Esophagus muscularis mucosa (tissue), 4 donors: ENCODE measurements at regions not wholly inside any gene's neighbourhood (a gene's known extent, or its start where the extent isn't known, plus 50 kb on each side); places are given as distances from the start of the nearest gene placed in this dataset.

Experiments
- DNase-seq: peaks from one replicate; pipeline ENCODE4 v3.0.0-alpha.2; 2017; ENCODE audit errors: extremely low spot score
- H3K27ac ChIP-seq, 4 donors: fragments of 200-600 bp; sonication (generic); replicated peaks in 1 of 4; 1 replicate in 3 of 4; 2 replicates in 1 of 4; pipeline ENCODE4 v1.5.1; 2016 to 2019; ENCODE audit warnings: mild to moderate bottlenecking in 1 of 4
- H3K27me3 ChIP-seq, 4 donors: fragments of 200-600 bp; sonication (generic); one replicate each; pipeline versions ENCODE4 v1.5.1 to v1.6.0; 2016 to 2019
- H3K36me3 ChIP-seq, 4 donors: fragments of 200-600 bp; sonication (generic); one replicate each; pipeline ENCODE4 v1.5.1; 2016 to 2019
- H3K4me1 ChIP-seq, 4 donors: fragments of 200-600 bp; sonication (generic); one replicate each; pipeline ENCODE4 v1.5.1; 2016 to 2019
- H3K4me3 ChIP-seq, 4 donors: fragments of 200-600 bp; sonication (generic); 1 replicate in 2 of 4; 2 replicates in 2 of 4; pipeline ENCODE4 v1.5.1; 2016 to 2019; ENCODE audit warnings: mild to moderate bottlenecking in 4 of 4, moderate library complexity in 1 of 4
- H3K9me3 ChIP-seq, 4 donors: fragments of 200-600 bp; sonication (generic); 1 replicate in 3 of 4; 2 replicates in 1 of 4; pipeline ENCODE4 v1.5.1; 2016 to 2019
- EP300 ChIP-seq: sonication (generic); formaldehyde crosslinking; IDR thresholded peaks from one replicate; pipeline ENCODE4 v1.6.1; 2017; ENCODE audit warnings: antibody characterized with exemption
- POLR2A ChIP-seq: fragments of 450-650 bp; IDR thresholded peaks from one replicate; pipeline ENCODE4 v1.6.1; 2017; ENCODE audit warnings: antibody characterized with exemption, moderate library complexity, mild to moderate bottlenecking, low read depth
- POLR2AphosphoS5 ChIP-seq, 2 donors: sonication (generic); formaldehyde crosslinking; IDR thresholded peaks; one replicate each; pipeline ENCODE4 v1.6.1; 2017; ENCODE audit warnings: antibody characterized with exemption in 2 of 2
- WGBS: methylation state at CpG from one replicate; pipeline ENCODE4 v1.1.5; 2018; 5-methylcytosine and 5-hydroxymethylcytosine counted together
- intact Hi-C: fragments of 100-400 bp; cut with DNase I; formaldehyde crosslinking; loops from one replicate; pipeline ENCODE4 v1.15.1; 2023
- TF ChIP-seq, protein P1 (sequence below), 3 experiments: fragments of 200-600 bp in 2 of 3; fragments of 450-650 bp in 1 of 3; sonication (generic) in 2 of 3; IDR thresholded peaks; one replicate each; pipeline ENCODE4 v1.5.1; 2017 to 2019; ENCODE audit warnings: antibody characterized with exemption in 3 of 3, mild to moderate bottlenecking in 2 of 3, moderate library complexity in 1 of 3

GRCh38 chr4:36815536-36815935 lies 429.0 kb upstream of the NWD2 start:
- WGBS, result 72% methylated on average over 4 of the region's 4 CpGs
- Histone ChIP-seq H3K36me3 (no peaks in the 10 kb centered on the region), H3K27me3 (no peaks in the 10 kb centered on the region), H3K27ac (no peak overlapping the region), H3K9me3 (no peaks in the 10 kb centered on the region), H3K4me3 (no peak overlapping the region), H3K4me1 (no peaks in the 10 kb centered on the region)
- TF ChIP-seq POLR2A, result no peak
- no peak for TF ChIP-seq POLR2AphosphoS5 (IDR thresholded peaks at IDR 0.05)
- TF ChIP-seq EP300, result no peak
- TF ChIP-seq, protein P1, sequence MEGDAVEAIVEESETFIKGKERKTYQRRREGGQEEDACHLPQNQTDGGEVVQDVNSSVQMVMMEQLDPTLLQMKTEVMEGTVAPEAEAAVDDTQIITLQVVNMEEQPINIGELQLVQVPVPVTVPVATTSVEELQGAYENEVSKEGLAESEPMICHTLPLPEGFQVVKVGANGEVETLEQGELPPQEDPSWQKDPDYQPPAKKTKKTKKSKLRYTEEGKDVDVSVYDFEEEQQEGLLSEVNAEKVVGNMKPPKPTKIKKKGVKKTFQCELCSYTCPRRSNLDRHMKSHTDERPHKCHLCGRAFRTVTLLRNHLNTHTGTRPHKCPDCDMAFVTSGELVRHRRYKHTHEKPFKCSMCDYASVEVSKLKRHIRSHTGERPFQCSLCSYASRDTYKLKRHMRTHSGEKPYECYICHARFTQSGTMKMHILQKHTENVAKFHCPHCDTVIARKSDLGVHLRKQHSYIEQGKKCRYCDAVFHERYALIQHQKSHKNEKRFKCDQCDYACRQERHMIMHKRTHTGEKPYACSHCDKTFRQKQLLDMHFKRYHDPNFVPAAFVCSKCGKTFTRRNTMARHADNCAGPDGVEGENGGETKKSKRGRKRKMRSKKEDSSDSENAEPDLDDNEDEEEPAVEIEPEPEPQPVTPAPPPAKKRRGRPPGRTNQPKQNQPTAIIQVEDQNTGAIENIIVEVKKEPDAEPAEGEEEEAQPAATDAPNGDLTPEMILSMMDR (IDR thresholded peaks at IDR 0.05), result no peak
- no peak for DNase-seq
- intact Hi-C loops, result no loop called here

GRCh38 chr4:36823199-36823967 lies 421.2 kb upstream of the NWD2 start:
- peaks cover 0 to 6% (median 0%) of the 10 kb centered on the region in 4 donors for H3K27me3 ChIP-seq
- peaks cover 0 to 5% (median 0%) of the 10 kb centered on the region in 4 donors for H3K9me3 ChIP-seq
- intact Hi-C loops, result no loop called here
- no peak overlapping the region for H3K4me3 ChIP-seq
- no peaks in the 10 kb centered on the region for H3K36me3 ChIP-seq
- TF ChIP-seq EP300, result no peak
- TF ChIP-seq, protein P1 (IDR thresholded peaks at IDR 0.05), result no peak
- no peak for TF ChIP-seq POLR2AphosphoS5 (IDR thresholded peaks at IDR 0.05)
- no peak for TF ChIP-seq POLR2A
- H3K4me1 ChIP-seq, result no peaks in the 10 kb centered on the region
- 88% methylated on average over 10 of the region's 12 CpGs for WGBS
- H3K27ac ChIP-seq, result no peak overlapping the region
- no peak for DNase-seq

DNA sequence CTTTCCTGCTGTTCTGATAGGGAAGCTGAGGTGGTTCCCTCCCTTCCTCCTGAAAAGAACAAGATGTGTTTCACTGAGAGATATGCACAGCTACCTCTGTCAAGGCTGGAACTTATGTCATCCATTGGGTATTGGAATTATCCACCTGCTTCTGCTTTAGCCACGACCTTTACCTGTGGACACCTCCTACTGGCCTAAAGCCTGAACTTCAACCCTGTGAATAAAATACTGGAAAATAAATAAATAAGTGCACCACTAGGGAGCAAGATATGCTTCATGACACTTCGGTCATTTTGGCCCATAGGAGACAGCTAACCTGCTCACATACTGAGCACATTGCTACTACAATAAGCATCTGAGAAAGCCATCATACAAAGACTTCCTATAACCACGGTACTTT lies 419.9 kb upstream of the NWD2 start:
- H3K27me3 ChIP-seq, result peaks cover 0 to 6% (median 0%) of the 10 kb centered on the region in 4 donors
- no peak for DNase-seq
- TF ChIP-seq EP300, result no peak
- TF ChIP-seq, protein P1 (IDR thresholded peaks at IDR 0.05), result no peak
- TF ChIP-seq POLR2AphosphoS5 (IDR thresholded peaks at IDR 0.05), result no peak
- TF ChIP-seq POLR2A, result no peak
- H3K27ac ChIP-seq, result no peak overlapping the region
- intact Hi-C loops, result no loop called here
- H3K4me1 ChIP-seq, result no peaks in the 10 kb centered on the region
- no peaks in the 10 kb centered on the region for H3K36me3 ChIP-seq
- no peak overlapping the region for H3K4me3 ChIP-seq
- peaks cover 0 to 6% (median 0%) of the 10 kb centered on the region in 4 donors for H3K9me3 ChIP-seq
- 66% methylated on average over 3 of the region's 3 CpGs for WGBS

DNA sequence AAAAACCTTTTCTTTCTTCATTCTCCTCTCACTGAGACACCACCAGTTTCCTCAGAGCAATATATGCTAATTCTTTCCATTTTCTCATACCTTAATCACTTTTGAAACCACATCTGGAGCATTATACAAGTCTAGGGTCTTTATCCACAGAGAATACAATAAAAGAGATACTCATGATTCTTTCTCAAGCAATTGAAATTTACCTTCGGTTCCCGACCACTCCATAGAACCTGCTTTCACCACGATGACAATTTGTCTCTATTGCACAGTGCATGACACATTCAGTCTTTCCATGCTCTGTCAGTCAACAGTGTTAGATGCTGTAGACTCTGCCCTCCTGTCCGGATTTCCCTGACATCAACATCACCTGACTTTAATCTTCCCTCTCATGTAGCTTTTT lies 409.3 kb upstream of the NWD2 start:
- intact Hi-C loops, result no loop called here
- TF ChIP-seq, protein P1 (IDR thresholded peaks at IDR 0.05), result no peak
- TF ChIP-seq POLR2AphosphoS5 (IDR thresholded peaks at IDR 0.05), result no peak
- no peak for TF ChIP-seq EP300
- no peak for TF ChIP-seq POLR2A
- H3K36me3 ChIP-seq, result no peaks in the 10 kb centered on the region
- H3K27ac ChIP-seq, result no peak overlapping the region
- WGBS, result 53% methylated on average over 4 of the region's 4 CpGs
- no peak for DNase-seq
- no peak overlapping the region for H3K4me3 ChIP-seq
- no peaks in the 10 kb centered on the region for H3K27me3 ChIP-seq
- no peaks in the 10 kb centered on the region for H3K4me1 ChIP-seq
- no peaks in the 10 kb centered on the region for H3K9me3 ChIP-seq
